HG03439 (cell line): ENCODE measurements at regions not wholly inside any gene's neighbourhood (a gene's known extent, or its start where the extent isn't known, plus 50 kb on each side); places are given as distances from the start of the nearest gene placed in this dataset.

ENCODE experiments used
- ATAC-seq: cut with Tn5 transposase; IDR thresholded peaks from one replicate; pipeline ENCODE4 v1.9.1; 2021; ENCODE audit warnings: mild to moderate bottlenecking, moderate library complexity; ENCODE audit not compliant: unreplicated experiment

DNA sequence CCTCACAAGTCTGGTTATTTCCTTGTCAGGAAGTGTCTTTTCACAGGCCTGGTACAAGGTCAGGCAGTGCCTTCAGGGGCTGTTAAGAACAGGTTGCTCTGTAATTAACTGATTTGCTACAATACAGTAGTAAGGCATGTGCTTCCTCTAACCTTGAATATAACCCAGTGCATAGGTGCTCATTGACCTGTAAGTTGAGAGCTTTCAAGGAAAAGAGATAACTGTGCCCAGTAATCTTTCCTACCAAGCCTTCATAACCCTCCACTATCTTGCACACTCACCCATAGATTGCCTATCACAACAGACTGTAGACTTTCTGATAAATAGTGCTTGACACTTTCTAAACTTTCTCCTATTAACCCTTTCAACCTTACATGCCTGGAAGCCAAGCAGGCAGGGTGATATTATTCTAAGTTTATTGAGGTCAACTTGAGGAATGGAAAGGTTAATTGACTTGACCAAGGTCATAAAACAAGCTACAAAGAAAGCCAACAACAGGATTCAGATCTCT is 148.1 kb downstream of the PPARGC1A start:
- no peak for ATAC-seq

DNA sequence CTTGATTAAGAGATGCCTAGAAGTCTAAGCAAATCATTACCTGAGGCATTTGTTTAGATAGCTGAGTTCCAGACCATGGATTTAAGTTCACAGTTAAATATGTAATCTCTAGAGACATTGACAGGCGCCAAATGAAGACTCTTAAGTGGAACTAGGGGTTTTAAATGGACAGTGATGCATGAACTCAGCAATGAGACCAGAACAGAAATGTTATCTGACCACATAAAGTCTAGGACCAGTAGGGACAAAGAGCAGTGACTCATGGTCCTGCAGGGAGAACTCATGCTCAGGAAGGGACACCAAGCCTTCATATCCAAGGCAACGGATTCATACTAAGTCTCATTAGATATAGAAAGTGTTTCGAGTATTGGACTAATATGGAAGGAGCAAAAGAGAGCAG is 152.3 kb downstream of the PPARGC1A start:
- no peak for ATAC-seq

DNA sequence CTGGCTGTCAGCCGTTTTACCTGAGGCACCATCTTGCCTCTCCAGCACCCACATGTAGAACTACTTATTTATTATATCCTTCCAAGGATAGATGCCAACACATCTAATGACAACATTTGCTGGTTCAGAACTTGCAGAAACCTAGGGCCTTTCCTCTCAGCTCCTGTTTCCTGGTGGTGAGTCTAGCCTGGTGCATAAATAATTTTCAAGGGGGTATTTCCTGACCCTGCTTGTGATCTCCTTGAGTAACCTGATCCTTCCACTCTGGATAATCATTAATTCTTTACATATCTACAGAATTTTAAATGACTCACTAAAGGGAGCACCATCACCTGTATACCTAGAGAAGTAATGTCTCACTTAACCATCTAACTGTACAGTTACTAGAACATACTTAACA is 153.4 kb downstream of the PPARGC1A start:
- no peak for ATAC-seq

DNA sequence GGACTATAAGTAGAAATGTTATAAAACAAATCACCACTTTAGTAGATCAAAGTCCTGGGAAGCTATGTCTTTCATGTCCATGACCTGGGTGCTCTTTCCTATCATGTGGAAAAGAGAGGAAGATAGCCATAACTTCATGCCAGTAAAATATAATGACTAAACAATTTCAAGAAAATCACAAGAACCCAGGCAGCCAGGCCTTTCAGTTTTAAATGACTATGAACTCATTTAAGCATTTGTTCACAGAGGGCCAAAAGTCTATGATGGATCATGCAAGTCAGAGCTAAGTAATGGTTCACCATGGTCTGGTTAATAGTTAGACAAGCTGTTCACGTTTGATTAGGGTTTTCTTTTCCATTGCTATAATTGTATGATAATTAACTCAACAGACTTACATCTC is 155.8 kb downstream of the PPARGC1A start:
- no peak for ATAC-seq

DNA sequence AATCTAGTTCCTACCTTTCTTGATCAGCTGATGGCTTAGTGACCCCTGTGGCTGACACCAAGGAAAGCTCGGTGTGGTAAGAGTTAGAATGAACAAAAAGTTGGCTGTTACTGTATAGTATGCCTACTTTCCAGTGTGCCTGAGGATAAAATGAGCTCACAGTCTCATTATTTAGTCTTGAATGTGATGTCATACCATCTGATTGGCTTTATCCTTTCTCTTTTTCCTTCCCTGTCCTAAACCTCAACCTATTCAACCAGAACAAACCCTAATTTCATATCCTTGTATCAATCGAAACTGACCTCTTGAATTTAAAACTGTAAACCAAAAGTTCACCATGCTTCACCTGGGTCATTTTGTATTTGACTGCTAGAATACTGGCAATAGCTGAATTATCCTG is 156.4 kb downstream of the PPARGC1A start:
- ATAC-seq: no peak

DNA sequence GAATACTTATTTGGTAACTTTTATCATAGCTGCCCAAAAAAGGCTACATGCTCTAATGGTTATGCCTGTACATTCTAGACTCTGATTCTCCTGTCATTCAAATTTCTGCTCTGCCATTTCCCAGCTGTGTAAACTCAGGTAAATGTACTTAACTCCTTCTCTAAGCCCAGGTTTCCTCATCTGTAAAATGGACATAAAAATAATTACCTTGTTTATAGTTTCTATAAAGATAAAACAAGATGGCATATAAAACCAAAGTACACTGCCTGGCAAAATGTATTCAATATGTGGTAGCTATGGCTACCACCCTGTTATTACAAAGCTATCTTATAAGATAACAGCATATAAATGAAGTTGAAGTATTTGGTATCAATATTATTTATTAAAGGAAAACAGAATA is 158.8 kb downstream of the PPARGC1A start:
- ATAC-seq: no peak

DNA sequence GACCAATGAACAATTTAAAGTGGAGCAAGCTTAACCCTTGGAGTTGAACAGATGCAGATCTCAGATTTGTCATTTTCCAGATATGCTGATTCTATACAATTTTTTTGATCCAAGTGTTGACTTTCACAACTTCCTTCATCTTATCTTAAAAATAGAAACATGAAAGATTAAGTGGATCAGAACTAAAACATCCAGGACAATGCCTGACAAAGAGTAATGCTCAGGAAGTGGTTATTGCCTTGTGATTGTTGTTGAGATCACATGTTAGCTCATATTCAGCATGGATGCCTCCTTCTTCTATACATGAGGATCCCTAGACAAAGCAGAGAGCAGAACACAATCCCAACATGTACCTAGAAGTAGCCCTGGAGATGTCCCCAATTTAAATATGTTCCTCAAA is 160.9 kb downstream of the PPARGC1A start:
- no peak for ATAC-seq

DNA sequence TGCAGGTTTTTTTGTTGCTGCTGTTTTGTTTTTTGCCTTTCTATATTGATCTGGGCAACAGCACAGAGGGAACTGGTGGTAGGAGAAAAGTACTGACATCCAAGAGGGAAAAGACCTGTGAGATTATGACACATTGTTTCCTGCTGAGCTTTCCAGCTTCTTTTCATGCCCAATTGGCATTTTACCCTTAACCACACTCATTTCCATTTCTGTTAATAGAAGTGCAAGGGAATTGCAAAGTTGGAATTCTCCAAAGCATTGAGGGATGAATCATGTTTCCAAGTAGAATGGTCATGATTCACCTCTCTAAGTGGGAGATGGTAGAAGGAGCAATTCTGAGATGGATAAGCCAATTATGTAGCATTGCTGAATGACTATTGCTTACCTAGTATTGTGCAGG is 161.5 kb downstream of the PPARGC1A start:
- no peak for ATAC-seq

DNA sequence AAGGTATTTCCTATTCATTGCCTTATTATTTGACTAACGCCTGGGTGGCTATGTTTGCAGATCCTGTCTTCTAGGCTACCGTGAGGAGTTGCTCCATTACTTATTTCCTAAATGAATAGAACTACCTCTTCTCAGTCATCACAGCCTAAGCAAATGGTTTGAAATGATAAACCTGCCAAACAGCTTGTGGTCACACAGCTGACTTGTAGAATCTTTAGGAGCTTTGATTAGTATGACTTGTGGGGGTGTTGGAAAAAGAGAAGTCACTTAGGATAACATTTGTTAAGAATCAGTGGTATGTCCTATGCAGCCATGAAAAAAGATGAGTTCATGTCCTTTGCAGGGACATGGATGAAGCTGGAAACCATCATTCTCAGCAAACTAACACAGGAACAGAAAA is 169.3 kb downstream of the PPARGC1A start:
- ATAC-seq: no peak

DNA sequence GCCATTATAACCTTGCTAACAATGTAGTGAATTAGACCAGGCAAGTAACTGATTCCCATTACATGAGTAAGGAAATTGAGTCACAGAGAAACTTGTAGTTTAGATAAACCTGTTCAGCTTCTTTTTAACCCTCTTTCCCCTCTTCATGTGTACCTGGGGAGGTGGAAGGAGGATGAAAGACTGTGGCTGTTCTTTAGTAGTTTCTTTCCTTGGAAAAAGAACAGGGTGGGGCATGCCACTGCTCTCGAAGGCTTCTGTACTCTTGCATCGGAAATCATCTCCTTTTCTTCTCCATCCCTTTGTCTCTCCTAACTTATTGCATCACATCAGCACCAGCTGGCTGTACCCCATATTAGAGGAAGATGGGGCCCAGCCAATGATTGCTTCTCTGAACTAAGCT is 171.4 kb downstream of the PPARGC1A start:
- ATAC-seq: no peak

DNA sequence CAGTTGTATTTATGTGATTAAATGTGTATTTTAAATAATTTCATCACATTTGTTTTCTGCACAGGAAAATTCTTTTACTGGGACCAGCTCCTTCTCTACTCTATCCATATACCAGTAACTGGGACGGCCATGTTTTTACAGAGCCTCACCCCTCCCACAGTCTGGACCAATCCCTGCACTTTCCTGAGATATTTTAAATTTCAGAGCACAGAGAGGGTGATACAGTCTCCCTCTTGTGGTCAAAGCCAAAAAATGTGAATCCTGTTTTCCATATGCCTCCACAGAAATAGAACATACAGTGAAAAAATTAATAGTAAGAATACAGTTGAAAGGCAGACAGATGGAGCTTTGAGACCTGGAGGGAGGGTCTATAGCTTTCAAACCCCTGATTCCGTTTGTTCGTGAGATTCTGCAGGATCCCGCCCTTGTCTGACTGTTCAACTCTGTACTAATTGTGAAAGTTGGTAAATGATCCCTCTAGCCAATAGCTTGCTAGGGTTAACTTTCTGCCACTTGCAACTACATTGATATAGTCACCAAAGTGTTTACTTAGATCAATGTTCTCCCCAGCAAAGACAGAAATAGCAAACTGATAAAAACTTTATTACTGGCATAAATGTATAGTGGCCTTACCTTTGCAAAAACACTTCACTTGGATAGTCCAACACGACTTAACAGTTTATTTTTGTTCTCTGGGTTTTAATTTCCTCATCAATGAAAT is 172.2 kb downstream of the PPARGC1A start:
- ATAC-seq: no peak

DNA sequence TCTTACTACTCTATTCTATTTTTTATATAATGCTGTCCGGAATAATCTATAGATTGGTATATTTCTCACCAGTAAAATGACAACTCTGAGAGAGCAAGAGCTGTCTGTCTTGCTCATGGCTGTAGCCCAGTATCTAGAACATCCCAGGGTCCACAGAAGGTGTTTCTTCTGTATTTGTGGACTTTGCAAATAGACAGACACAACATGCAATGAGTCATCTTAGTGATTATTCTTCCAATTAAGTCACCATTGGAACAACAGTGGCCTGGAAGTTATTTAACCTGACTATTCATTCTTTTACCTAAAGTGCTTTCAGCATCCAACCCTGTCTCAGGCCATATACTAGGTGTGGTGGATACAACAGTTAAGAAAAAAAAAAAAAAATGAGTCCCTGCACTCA is 179.5 kb downstream of the PPARGC1A start:
- no peak for ATAC-seq

DNA sequence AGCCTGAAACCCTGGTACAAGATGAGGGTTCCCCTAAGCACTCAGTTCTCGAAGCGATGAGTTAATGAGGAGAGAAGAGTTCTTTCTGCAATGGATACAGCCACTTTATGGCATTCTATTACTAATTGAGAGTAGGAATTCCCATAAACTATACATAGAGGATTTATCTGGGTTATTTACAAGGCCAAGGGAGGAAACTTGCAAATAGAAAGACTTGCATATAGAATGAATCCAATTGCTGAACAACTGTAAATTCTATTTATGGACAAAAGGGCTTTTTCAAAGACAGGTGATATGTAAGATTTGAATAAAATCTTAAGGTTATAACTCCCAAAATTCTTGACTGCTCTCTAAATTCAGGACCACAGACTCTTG is 182.2 kb downstream of the PPARGC1A start:
- ATAC-seq: no peak

DNA sequence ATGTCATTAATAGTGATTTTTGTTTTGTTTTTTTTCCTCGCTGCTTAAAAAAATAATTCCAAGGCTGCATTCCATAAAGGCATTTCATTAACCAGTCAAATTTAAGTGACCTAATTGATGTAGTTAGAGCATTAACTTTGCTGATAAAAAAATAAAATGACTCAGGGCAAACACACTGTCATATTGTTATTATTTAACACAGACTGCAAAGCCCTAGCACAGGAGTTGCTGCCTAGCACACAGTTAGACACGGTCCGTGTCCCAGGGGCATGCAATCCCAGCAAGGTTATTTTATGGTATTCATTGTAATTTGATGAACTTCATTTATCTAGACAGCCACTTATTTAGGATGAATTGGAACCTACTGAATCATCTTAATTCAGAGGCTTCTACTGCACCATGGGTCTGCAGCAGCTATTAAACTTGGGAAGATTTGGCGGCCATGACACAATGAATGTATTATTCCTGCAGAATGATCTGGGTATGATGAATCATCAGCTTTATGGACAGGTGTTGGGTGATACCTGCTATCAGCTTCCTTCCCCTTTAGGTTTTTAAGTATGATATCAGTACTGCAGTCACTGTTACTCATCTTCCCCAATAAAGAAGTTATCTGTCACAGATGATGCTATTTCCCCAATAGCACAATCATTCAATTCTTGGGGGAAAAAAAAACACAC is 182.7 kb downstream of the PPARGC1A start:
- no peak for ATAC-seq

DNA sequence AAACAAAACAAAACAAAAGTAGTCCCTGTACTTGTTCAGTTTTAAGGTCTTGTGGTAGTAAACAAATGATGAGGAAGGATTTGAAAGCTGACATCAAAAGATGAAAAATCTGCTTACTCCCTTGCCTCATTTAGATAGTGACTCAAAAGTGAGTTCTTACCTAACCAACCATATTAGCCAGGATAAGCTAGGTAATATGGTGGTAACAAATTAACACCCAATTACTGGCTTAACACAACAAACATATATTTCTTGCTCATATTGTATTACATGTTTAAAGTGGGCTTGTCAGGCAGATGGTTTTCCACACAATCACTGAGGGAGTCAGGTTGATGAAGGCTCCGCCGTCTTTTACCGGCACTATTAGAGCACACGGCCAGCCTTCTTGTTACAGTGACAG is 189.7 kb downstream of the PPARGC1A start:
- no peak for ATAC-seq

DNA sequence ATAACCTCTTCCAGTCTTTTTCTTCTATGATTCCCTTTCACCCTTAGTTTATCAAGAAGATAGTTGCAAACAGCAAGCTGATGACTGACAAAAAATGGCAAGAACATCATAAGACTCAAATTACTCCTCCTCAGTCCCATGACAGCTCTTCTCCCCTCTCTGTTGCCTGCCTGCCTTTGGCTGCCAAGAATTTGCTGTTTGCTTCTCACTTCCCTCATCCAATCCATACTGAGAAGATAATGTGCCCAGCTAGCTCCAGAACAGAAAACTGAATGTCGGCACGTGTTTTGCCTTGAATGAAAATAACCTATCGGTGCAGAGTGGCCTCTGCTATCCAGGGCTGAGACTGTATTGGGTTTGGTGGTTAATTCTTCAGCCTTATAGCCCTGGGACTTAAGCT is 192.1 kb downstream of the PPARGC1A start:
- ATAC-seq: no peak

DNA sequence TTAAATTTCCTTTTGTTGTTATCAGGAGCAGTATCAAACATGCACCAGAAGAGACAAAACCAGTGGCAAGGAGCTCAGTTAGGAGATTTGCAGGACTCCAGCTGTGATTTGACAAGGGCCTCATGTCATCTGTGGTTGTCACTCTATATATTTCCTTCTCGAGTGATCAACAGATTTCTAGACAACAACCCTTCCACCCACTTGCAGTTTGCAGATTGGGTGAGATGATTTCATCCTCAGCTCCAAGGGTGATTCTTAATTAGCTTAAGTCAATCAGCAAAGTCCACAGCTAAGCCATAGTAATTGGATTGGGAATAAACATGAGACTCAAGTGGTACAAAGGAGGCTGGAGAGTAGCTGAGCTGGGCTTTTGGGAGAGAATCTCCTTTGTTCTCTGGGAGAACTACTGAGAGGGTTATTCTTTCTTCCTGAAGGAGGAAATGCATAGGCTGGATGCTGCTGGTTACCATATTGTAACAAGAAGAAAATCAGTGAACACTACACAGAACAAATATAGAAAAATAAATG is 192.8 kb downstream of the PPARGC1A start:
- ATAC-seq: no peak

DNA sequence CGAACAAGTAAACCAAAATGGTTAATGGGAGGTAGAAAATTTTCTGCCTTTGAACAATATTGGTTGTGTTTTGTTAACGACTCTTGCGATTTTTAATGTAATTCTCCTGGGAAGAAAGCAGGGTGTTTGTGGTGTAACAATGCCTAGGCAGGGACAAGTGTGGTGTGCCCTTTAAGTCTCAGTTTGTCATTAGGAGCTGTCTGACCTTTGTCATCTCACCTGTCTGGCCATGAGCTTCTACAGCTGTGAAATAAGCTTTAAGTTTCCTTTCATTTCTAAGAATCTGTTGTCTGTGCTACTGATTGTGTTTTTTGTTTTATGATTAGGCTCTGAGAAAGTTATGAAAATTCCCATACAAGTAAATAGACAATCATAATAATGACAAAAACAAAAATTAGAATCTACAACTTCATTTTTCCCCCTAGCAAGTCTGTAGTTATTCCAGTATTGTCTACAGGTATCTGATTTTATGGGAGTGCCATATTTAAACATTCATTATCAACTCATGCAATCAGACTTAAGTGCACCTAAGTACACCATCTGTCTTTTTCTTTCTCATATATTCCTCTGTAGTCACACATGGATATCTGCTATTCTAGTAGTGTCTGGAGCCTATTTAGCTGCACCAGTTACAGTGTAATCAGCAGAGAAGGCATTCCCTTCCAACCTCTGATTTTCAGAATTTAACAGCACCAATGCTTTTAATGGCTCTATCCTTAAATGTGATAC is 203.5 kb downstream of the PPARGC1A start:
- no peak for ATAC-seq

DNA sequence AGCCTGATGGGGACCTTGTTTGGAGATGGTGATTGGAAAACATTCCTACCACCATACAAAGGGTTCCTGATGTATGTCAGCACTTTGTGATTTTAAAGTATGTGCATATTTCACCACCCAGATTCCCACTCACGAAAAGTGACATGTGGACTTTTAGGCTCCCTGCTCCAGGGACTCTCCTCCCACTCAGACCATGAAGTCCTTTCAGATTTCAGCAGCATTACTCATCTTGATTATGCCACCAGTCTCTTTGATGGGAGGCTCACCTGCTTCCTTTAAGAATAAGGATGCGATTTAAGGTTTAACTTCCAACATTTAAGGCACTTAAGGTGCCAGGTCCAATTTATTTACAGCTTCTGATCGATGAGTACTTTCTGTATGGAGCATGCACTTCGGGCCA is 204.4 kb downstream of the PPARGC1A start:
- ATAC-seq: no peak

DNA sequence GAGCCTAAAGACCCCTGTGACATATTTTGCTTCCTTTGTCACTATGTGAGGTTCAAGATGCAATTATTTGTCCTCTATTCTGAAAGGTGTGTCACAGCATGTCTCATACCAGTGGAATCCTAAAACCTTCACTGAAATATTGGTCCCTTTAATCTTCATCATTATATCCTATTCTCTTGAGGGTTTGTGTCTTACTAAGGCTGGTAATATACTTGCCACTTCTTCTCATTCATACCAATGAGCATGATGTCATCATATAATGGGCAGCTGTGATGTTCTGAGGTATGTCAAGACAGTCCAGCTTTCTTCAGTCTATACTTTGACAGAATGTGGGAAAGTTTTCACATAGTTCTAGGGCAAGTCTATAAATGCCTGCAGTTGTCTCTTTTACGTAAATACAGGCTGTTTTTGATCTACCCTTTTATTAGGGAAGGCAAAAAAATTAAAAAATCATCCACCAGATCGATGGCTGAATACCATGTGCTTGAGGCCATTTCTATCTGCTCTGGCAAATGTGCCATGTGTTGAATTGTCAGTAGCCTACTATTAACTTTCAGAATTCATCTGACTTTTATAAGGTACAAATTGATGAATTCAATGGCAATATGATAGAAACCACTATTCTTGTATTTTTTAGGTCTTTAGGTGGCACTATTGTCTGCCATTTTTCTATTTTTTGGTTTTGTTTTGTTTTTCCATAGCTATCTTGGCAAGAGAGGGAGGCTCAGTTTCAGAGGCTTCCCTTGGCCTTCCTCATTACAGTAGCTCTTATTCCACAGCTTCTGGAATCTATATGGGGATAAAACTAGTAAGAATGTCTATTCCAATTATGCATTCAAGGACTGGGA is 209.0 kb downstream of the PPARGC1A start:
- ATAC-seq: no peak

DNA sequence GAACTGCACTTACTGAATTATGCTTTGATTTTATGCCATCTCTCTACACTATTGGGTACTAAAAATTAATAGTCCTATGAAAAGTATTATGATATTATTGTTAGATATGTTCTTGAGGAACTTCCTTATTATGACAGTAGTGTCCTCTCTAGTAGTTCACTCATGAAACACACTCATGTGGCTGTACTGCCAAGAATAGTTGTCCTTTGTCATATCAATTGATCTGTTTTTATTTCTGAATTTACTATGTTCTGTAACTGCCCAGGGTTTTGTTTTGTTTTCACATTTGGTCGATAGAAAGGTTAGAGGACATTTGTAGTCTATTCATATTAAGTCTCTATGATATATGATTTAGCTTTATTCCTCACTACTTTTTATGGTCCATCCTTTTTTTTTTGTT is 215.2 kb downstream of the PPARGC1A start:
- ATAC-seq: no peak
